WERI-Rb-1 (cell line): ENCODE measurements at regions not wholly inside any gene's neighbourhood (a gene's known extent, or its start where the extent isn't known, plus 50 kb on each side); places are given as distances from the start of the nearest gene placed in this dataset.

Source experiments
- DNase-seq: peaks from one replicate; pipeline ENCODE4 v3.0.0-alpha.2; 2020
- H3K27ac ChIP-seq: fragments of 250-450 bp; sonication (Bioruptor Pico); 2 replicates; pipeline ENCODE4 v1.5.1; 2020; ENCODE audit warnings: mild to moderate bottlenecking, moderate library complexity
- H3K27me3 ChIP-seq: fragments of 250-450 bp; sonication (Bioruptor Pico); 2 replicates; pipeline ENCODE4 v1.5.1; 2021; ENCODE audit warnings: mild to moderate bottlenecking, low read depth, moderate library complexity; ENCODE audit not compliant: insufficient read depth, severe bottlenecking
- H3K36me3 ChIP-seq: fragments of 250-450 bp; sonication (Bioruptor Pico); 2 replicates; pipeline ENCODE4 v1.5.1; 2020; ENCODE audit warnings: mild to moderate bottlenecking, moderate library complexity
- H3K4me3 ChIP-seq: 2 replicates; pipeline ENCODE4 v1.5.1; 2011; ENCODE audit warnings: low read depth, mild to moderate bottlenecking, control low read depth, low read length
- H3K9me3 ChIP-seq: fragments of 250-450 bp; sonication (Bioruptor Pico); 2 replicates; pipeline ENCODE4 v1.5.1; 2021; ENCODE audit warnings: mild to moderate bottlenecking, moderate library complexity; ENCODE audit not compliant: severe bottlenecking
- TF ChIP-seq, protein P1 (sequence below): IDR thresholded peaks from 2 replicates; pipeline ENCODE4 v1.5.1; 2011; ENCODE audit warnings: low read depth, mild to moderate bottlenecking, control low read depth, inconsistent platforms, low read length

DNA sequence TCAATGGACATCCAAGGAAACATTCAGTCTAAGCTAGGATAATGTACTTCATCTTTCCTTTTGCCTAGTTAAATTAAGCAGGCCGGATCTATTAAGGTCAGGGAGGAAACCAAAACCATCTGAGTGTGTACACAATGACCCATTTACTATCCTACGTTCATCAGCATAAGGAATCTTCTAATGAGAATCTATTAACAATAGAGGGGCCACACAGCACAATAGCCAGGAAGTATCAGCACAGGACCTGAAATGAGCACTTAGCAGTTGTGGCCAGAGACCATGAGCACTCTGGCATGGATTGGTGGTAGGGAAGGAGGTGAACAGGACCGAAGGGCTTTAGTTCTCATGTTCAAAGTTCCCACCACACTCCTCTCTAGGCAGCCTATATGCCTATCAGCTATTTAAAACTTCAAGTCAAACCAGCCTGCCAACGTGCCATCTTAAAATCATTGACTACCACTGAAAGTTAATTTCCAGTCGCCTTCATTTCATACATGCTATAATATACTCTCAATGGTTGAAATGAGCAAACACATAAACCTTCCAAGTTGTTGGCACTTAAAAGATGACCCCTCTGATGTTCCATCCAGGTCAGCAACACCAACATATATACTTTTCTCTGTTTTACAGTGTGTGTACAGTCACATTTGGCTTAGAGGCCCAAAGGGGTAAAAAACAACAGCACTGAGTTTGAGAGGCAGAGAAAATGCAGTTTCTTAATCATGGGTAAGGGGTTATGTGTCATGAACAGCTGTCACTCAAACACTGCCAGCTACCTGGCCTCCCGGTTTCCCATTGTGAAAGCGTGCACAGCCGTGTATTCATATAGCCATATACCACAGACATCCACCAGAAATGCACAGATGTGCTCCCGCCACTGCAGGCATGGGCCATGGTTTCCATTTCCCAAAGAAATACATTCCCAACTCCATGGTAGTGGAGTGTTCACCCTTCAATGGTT lies 184.3 kb downstream of the TBXT start:
- Histone ChIP-seq H3K27me3 (peaks cover 82% of the 10 kb centered on the region), H3K4me3 (no peak overlapping the region), H3K9me3 (no peaks in the 10 kb centered on the region), H3K27ac (no peak overlapping the region), H3K36me3 (no peaks in the 10 kb centered on the region)
- no peak for DNase-seq
- TF ChIP-seq, protein P1, sequence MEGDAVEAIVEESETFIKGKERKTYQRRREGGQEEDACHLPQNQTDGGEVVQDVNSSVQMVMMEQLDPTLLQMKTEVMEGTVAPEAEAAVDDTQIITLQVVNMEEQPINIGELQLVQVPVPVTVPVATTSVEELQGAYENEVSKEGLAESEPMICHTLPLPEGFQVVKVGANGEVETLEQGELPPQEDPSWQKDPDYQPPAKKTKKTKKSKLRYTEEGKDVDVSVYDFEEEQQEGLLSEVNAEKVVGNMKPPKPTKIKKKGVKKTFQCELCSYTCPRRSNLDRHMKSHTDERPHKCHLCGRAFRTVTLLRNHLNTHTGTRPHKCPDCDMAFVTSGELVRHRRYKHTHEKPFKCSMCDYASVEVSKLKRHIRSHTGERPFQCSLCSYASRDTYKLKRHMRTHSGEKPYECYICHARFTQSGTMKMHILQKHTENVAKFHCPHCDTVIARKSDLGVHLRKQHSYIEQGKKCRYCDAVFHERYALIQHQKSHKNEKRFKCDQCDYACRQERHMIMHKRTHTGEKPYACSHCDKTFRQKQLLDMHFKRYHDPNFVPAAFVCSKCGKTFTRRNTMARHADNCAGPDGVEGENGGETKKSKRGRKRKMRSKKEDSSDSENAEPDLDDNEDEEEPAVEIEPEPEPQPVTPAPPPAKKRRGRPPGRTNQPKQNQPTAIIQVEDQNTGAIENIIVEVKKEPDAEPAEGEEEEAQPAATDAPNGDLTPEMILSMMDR: no peak

DNA sequence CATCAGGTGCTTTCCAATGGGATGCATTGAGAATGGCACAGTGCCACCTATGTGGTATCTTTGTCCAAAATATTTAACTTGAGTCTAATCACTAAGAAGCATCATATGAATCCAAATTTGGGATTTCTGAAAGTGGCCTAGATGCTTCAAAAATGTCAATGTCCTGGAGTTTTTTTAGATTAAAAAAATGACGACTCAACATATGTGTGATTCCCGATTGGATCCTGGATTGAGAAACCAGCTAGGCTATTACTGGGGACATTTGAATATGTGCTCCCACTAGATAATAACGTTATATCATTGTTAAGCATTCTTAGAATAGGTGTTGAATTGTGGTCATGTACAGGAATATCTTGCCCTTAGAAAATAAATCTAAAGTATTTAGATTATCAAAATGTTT lies 189.2 kb downstream of the TBXT start:
- TF ChIP-seq, protein P1: no peak
- Histone ChIP-seq H3K27ac (no peak overlapping the region), H3K27me3 (peaks cover 87% of the 10 kb centered on the region), H3K9me3 (no peaks in the 10 kb centered on the region), H3K4me3 (no peak overlapping the region), H3K36me3 (no peaks in the 10 kb centered on the region)
- DNase-seq: no peak

DNA sequence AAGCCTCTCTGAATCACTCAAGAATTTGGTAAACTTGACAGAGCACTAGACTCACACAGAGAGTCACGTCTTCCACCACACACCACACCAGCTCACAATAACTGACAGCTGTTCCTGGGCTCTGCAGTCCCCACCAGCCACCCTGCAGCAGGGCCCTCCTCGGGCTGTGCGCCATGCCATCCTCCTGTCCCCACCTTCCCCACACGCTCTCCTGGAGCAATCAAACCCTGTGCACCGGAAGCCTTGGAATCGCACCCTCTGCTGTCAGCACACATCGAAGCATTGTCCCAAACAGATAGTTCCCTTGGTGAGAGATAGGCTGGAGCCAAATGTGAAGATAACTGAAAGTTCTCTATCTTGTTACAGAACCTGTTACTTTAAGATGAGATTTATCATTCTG lies 191.0 kb downstream of the TBXT start:
- DNase-seq: no peak
- H3K27ac ChIP-seq: no peak overlapping the region
- TF ChIP-seq, protein P1: no peak
- H3K27me3 ChIP-seq: peaks cover 85% of the 10 kb centered on the region
- no peaks in the 10 kb centered on the region for H3K9me3 ChIP-seq
- no peaks in the 10 kb centered on the region for H3K36me3 ChIP-seq
- H3K4me3 ChIP-seq: no peak overlapping the region

DNA sequence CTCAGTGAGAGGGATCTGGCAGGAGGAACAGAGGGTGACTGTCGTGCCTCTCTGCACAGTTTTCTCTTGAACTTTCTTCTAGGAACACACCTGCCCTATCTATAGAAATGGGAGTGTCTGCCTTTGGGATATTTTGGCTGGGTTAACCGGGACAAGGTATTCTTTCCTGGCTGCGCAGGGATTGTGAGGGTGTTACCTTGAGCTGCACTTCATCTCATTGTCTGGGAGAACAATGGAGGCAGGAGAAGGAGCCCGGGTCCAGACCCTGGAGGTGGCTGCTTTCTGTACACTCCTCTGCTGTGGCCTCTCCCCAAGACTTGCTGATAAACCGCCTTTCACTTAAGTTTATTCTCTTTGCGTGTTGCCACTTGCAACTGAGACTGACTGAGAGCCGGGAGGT lies 192.8 kb downstream of the TBXT start:
- Histone ChIP-seq H3K9me3 (no peaks in the 10 kb centered on the region), H3K27me3 (peaks cover 81% of the 10 kb centered on the region), H3K4me3 (no peak overlapping the region), H3K36me3 (no peaks in the 10 kb centered on the region), H3K27ac (no peak overlapping the region)
- no peak for DNase-seq
- TF ChIP-seq, protein P1: no peak

DNA sequence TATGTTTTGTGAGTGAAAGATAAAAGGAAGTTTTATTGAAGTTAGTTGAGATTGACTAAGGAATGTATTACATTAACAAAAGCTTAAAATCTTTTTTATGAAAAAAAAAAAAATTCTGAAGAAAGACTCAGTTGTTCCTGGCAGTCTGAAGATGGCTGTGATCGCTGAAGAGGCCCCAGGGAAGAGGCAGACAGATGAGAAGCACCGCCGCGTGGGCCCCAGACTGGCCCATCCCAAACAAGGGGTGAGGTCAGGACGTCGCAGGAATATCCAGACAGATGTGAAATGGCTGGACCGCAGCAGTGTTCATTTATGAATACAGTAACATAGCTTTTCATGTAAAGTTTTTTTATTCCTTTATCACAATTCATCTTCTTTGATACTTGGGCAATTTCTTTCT lies 194.2 kb downstream of the TBXT start:
- TF ChIP-seq, protein P1: no peak
- no peak for DNase-seq
- Histone ChIP-seq H3K36me3 (no peaks in the 10 kb centered on the region), H3K9me3 (no peaks in the 10 kb centered on the region), H3K27ac (no peak overlapping the region), H3K4me3 (no peak overlapping the region), H3K27me3 (peaks cover 87% of the 10 kb centered on the region)
